Panc1 (cell line): ENCODE measurements at regions not wholly inside any gene's neighbourhood (a gene's known extent, or its start where the extent isn't known, plus 50 kb on each side); places are given as distances from the start of the nearest gene placed in this dataset.

Experiments used
- ATAC-seq: fragments of 200-7000 bp; cut with Tn5 transposase; 2 replicates; pipeline ENCODE4 v1.9.1; 2020; ENCODE audit warnings: mild to moderate bottlenecking, moderate library complexity
- BruUV-seq: library from RNA; stranded (reverse); fragments of 400-500 nt; replicated peaks from 2 replicates; lab custom pipeline; 2021; lab: Mats Ljungman, UMichigan
- CTCF ChIA-PET: fragments of 300-600 bp; sonication (Branson Sonifier 250); formaldehyde crosslinking; loops from one replicate; lab custom pipeline; 2022; ENCODE audit warnings: antibody characterized with exemption; lab: Charles Lee
- POLR2A ChIA-PET: fragments of 300-600 bp; sonication (Branson Sonifier 250); formaldehyde crosslinking; loops from one replicate; lab custom pipeline; 2022; ENCODE audit warnings: antibody characterized with exemption; lab: Charles Lee
- DNase-seq: peaks from one replicate; pipeline ENCODE4 v3.0.0-alpha.2; 2010; ENCODE audit warnings: low read depth, low spot score
- H3K27ac ChIP-seq: 2 replicates; pipeline ENCODE4 v1.5.1; 2011; ENCODE audit warnings: mild to moderate bottlenecking, low read length, inconsistent platforms
- H3K27me3 ChIP-seq: fragments of 200-500 bp; sonication (Bioruptor generic); 2 replicates; pipeline ENCODE4 v1.6.0; 2014; ENCODE audit warnings: low read length, inconsistent platforms; ENCODE audit not compliant: control insufficient read depth, insufficient read depth
- H3K36me3 ChIP-seq: fragments of 200-500 bp; sonication (Bioruptor generic); 2 replicates; pipeline ENCODE4 v1.5.1; 2014; ENCODE audit warnings: inconsistent platforms, mild to moderate bottlenecking, low read length, moderate library complexity; ENCODE audit not compliant: control insufficient read depth, insufficient read depth
- H3K4me1 ChIP-seq: 2 replicates; pipeline ENCODE4 v1.5.1; 2011; ENCODE audit warnings: inconsistent platforms, mild to moderate bottlenecking, low read length, moderate library complexity; ENCODE audit not compliant: control insufficient read depth, insufficient read depth
- H3K4me3 ChIP-seq, 2 experiments: 2 replicates each; pipeline ENCODE4 v1.5.1; 2011 to 2012; ENCODE audit warnings: low read depth in 2 of 2, low read length in 2 of 2, mild to moderate bottlenecking in 2 of 2, inconsistent platforms in 1 of 2, moderate library complexity in 1 of 2
- H3K9me3 ChIP-seq: fragments of 200-500 bp; sonication (Bioruptor generic); 2 replicates; pipeline ENCODE4 v1.5.1; 2014; ENCODE audit warnings: low read depth, mild to moderate bottlenecking, inconsistent platforms, low read length, moderate library complexity; ENCODE audit not compliant: control insufficient read depth, insufficient read depth
- POLR2AphosphoS5 ChIP-seq: IDR thresholded peaks from 2 replicates; pipeline ENCODE4 v1.6.1; 2012; ENCODE audit warnings: mild to moderate bottlenecking, low read depth, low read length, moderate library complexity
- SIN3A ChIP-seq: IDR thresholded peaks from 2 replicates; pipeline ENCODE4 v1.6.1; 2012; ENCODE audit warnings: low read depth, mild to moderate bottlenecking, low read length, moderate library complexity, borderline replicate concordance; ENCODE audit not compliant: insufficient read depth
- TCF7L2 ChIP-seq: IDR thresholded peaks from 2 replicates; pipeline ENCODE4 v1.6.1; 2011; ENCODE audit warnings: mild to moderate bottlenecking, low read depth, low read length, inconsistent platforms
- in situ Hi-C: cut with HindIII; loops from 2 replicates; pipeline ENCODE4 v1.10.0; 2016; ENCODE audit warnings: low sequenced_read_pairs, low pct_unique_long_range_greater_than_20kb
- intact Hi-C: fragments of 100-400 bp; cut with micrococcal nuclease; formaldehyde crosslinking; loops from one replicate; pipeline ENCODE4 v1.10.0; 2022; ENCODE audit not compliant: unreplicated experiment
- TF ChIP-seq, protein P1 (sequence below), 2 experiments: IDR thresholded peaks; 2 replicates each; pipeline ENCODE4 v1.6.1; 2011 to 2012; ENCODE audit warnings: low read depth in 2 of 2, control low read depth in 1 of 2, low read length in 1 of 2, mild to moderate bottlenecking in 1 of 2, moderate library complexity in 1 of 2; ENCODE audit not compliant: insufficient read depth in 1 of 2
- TF ChIP-seq, protein P2 (sequence below): fragments of 450-650 bp; IDR thresholded peaks from 2 replicates; pipeline ENCODE4 v1.5.1; 2017; ENCODE audit warnings: mild to moderate bottlenecking

DNA sequence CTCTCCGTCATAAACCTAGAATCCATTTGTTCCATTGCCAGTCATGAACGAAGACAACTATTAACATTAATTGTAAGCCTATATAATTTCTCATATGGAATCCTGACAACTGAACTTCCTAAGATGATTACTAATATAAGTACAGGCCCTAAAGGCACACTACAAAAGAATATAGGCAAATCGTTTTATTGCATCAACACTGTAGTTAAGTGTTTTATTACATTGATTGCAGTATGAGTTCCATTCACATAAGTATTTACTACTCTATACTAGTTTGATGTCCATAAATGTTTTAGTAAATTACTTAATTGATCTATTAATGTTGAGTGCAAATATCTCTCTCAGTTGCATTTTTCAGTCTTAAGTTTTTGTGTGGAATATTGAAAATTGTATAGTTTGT lies 113.1 kb upstream of the SEMA3C start:
- Histone ChIP-seq H3K4me1 (no peaks in the 10 kb centered on the region), H3K36me3 (no peaks in the 10 kb centered on the region), H3K9me3 (no peaks in the 10 kb centered on the region; the same call in 1 of the 2 replicates), H3K4me3 (no peak overlapping the region), H3K27me3 (no peaks in the 10 kb centered on the region), H3K27ac (no peak overlapping the region)
- ChIA-PET POLR2A (no interaction called here), CTCF (no interaction called here)
- DNase-seq: no peak
- in situ Hi-C loops: no loop called here
- TF ChIP-seq SIN3A (no peak), TCF7L2 (no peak), POLR2AphosphoS5 (no peak)
- TF ChIP-seq, protein P1, sequence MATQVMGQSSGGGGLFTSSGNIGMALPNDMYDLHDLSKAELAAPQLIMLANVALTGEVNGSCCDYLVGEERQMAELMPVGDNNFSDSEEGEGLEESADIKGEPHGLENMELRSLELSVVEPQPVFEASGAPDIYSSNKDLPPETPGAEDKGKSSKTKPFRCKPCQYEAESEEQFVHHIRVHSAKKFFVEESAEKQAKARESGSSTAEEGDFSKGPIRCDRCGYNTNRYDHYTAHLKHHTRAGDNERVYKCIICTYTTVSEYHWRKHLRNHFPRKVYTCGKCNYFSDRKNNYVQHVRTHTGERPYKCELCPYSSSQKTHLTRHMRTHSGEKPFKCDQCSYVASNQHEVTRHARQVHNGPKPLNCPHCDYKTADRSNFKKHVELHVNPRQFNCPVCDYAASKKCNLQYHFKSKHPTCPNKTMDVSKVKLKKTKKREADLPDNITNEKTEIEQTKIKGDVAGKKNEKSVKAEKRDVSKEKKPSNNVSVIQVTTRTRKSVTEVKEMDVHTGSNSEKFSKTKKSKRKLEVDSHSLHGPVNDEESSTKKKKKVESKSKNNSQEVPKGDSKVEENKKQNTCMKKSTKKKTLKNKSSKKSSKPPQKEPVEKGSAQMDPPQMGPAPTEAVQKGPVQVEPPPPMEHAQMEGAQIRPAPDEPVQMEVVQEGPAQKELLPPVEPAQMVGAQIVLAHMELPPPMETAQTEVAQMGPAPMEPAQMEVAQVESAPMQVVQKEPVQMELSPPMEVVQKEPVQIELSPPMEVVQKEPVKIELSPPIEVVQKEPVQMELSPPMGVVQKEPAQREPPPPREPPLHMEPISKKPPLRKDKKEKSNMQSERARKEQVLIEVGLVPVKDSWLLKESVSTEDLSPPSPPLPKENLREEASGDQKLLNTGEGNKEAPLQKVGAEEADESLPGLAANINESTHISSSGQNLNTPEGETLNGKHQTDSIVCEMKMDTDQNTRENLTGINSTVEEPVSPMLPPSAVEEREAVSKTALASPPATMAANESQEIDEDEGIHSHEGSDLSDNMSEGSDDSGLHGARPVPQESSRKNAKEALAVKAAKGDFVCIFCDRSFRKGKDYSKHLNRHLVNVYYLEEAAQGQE (IDR thresholded peaks at IDR 0.05; ENCODE audit: insufficient read depth in 1 of 2, low read depth in 2 of 2, low read length in 1 of 2): no peak
- TF ChIP-seq, protein P2, sequence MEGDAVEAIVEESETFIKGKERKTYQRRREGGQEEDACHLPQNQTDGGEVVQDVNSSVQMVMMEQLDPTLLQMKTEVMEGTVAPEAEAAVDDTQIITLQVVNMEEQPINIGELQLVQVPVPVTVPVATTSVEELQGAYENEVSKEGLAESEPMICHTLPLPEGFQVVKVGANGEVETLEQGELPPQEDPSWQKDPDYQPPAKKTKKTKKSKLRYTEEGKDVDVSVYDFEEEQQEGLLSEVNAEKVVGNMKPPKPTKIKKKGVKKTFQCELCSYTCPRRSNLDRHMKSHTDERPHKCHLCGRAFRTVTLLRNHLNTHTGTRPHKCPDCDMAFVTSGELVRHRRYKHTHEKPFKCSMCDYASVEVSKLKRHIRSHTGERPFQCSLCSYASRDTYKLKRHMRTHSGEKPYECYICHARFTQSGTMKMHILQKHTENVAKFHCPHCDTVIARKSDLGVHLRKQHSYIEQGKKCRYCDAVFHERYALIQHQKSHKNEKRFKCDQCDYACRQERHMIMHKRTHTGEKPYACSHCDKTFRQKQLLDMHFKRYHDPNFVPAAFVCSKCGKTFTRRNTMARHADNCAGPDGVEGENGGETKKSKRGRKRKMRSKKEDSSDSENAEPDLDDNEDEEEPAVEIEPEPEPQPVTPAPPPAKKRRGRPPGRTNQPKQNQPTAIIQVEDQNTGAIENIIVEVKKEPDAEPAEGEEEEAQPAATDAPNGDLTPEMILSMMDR: no peak
- intact Hi-C loops: no loop called here
- BruUV-seq: no TSS peak
- no peak for ATAC-seq

DNA sequence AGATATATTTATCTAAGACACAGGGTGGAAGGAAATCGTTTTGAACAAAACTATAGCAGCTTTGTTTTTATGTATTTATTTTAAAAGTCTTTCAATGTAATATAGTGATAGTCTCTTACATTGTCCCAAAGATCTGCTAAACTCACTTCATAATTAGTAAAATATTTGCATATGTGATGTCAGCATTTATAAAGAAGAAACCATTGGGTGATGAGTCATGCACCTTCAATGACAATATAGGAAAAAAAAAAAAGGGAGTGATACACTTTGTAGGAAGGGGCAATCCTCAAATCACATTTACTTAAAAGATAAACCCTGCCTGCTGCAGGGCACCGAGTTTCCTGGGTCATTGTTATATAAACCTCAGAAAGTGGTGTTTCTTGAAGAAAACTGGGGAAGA lies 112.4 kb upstream of the SEMA3C start:
- in situ Hi-C loops: no loop called here
- peak overlapping the region; percentile 41; the same call in 1 of the 2 replicates for H3K27ac ChIP-seq
- no peaks in the 10 kb centered on the region for H3K36me3 ChIP-seq
- H3K4me3 ChIP-seq: no peak overlapping the region
- DNase-seq (no peak), ATAC-seq (no peak)
- ChIA-PET CTCF (no interaction called here), POLR2A (no interaction called here)
- H3K4me1 ChIP-seq: no peaks in the 10 kb centered on the region
- no peaks in the 10 kb centered on the region for H3K27me3 ChIP-seq
- no TSS peak for BruUV-seq
- intact Hi-C loops: no loop called here
- TF ChIP-seq SIN3A (no peak), POLR2AphosphoS5 (no peak), TCF7L2 (no peak)
- TF ChIP-seq, protein P2: no peak
- TF ChIP-seq, protein P1 (IDR thresholded peaks at IDR 0.05; ENCODE audit: insufficient read depth in 1 of 2, low read depth in 2 of 2, low read length in 1 of 2): no peak
- no peaks in the 10 kb centered on the region; the same call in 1 of the 2 replicates for H3K9me3 ChIP-seq
